NB4 (cell line): ENCODE measurements at regions not wholly inside any gene's neighbourhood (a gene's known extent, or its start where the extent isn't known, plus 50 kb on each side); places are given as distances from the start of the nearest gene placed in this dataset.

Experiments
- CTCF ChIP-seq: IDR thresholded peaks from one replicate; pipeline ENCODE4 v1.5.1; 2012; ENCODE audit warnings: low read depth, low read length
- MYC ChIP-seq: IDR thresholded peaks from 2 replicates; pipeline ENCODE4 v1.6.1; 2011; ENCODE audit warnings: low read depth, low read length
- POLR2A ChIP-seq: IDR thresholded peaks from 2 replicates; pipeline ENCODE4 v1.6.1; 2011; ENCODE audit warnings: mild to moderate bottlenecking; ENCODE audit not compliant: insufficient read length; ENCODE audit errors: extremely low read depth

GRCh38 chr7:19619122-19619521, 89.7 kb downstream of the POLR1F start:
- TF ChIP-seq POLR2A (no peak), CTCF (no peak), MYC (no peak)
